HCT116 (cell line): ENCODE measurements at regions not wholly inside any gene's neighbourhood (a gene's known extent, or its start where the extent isn't known, plus 50 kb on each side); places are given as distances from the start of the nearest gene placed in this dataset.

Experiments used
- CBX3 ChIP-seq: IDR thresholded peaks from 2 replicates; pipeline ENCODE4 v1.6.1; 2012; ENCODE audit warnings: low read depth
- CEBPB ChIP-seq: IDR thresholded peaks from 2 replicates; pipeline ENCODE4 v1.6.1; 2012; ENCODE audit warnings: low read depth
- CTCF ChIP-seq, 3 experiments: fragments of 200-600 bp in 1 of 3; sonication (generic) in 1 of 3; IDR thresholded peaks in 2 of 3; conservative IDR thresholded peaks in 1 of 3; 2 replicates each; pipeline ENCODE4 v1.5.1; 2012 to 2017; ENCODE audit warnings: low read depth in 2 of 3, low read length in 2 of 3, antibody characterized with exemption in 1 of 3, borderline replicate concordance in 1 of 3, control low read depth in 1 of 3, mild to moderate bottlenecking in 1 of 3, mixed read lengths in 1 of 3, mixed run types in 1 of 3, moderate library complexity in 1 of 3; ENCODE audit not compliant: insufficient read depth in 1 of 3
- EGR1 ChIP-seq: IDR thresholded peaks from 2 replicates; pipeline ENCODE4 v1.6.1; 2012; ENCODE audit warnings: low read depth
- EZH2 ChIP-seq: fragments of 200-600 bp; sonication (generic); IDR thresholded peaks from 2 replicates; pipeline ENCODE4 v1.6.1; 2017; ENCODE audit warnings: antibody characterized with exemption, mixed run types
- FOSL1 ChIP-seq: IDR thresholded peaks from 2 replicates; pipeline ENCODE4 v1.6.1; 2012; ENCODE audit warnings: low read depth
- MAX ChIP-seq: IDR thresholded peaks from 2 replicates; pipeline ENCODE4 v1.6.1; 2012
- POLR2A ChIP-seq: IDR thresholded peaks from 2 replicates; pipeline ENCODE4 v1.7.0; 2011; ENCODE audit warnings: borderline replicate concordance; ENCODE audit not compliant: insufficient read depth, insufficient read length; ENCODE audit errors: extremely low read depth
- RAD21 ChIP-seq: IDR thresholded peaks from 2 replicates; pipeline ENCODE4 v1.6.1; 2012; ENCODE audit warnings: low read depth, mild to moderate bottlenecking
- SIN3A ChIP-seq: IDR thresholded peaks from 2 replicates; pipeline ENCODE4 v1.6.1; 2012; ENCODE audit warnings: low read depth
- SP1 ChIP-seq: IDR thresholded peaks from 2 replicates; pipeline ENCODE4 v1.6.1; 2012; ENCODE audit warnings: low read depth
- ZFX ChIP-seq: fragments of 450-650 bp; IDR thresholded peaks from 2 replicates; pipeline ENCODE4 v1.6.1; 2017
- TF ChIP-seq, protein P1 (sequence below): IDR thresholded peaks from 2 replicates; pipeline ENCODE4 v1.6.1; 2011; ENCODE audit warnings: mild to moderate bottlenecking, low read length, moderate library complexity; ENCODE audit not compliant: insufficient replicate concordance; ENCODE audit errors: extremely low read depth

DNA sequence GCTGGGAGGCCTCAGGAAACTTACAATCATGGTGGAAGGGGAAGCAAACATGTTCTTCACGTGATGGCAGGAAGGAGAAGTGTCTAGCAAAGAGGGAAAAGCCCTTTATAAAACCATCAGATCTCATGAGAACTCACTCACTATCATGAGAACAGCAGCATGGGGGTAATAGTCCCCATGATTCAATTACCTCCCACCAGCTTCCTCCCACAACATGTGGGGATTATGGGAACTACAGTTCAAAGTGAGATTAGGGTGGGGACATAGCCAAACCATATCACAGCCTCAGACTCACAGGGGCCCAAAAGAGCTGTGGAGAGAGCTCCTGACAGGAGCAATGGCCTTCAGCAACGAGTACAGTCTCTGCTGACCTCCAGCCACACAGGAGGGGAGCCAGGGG is 151.4 kb downstream of the GXYLT1 start:
- TF ChIP-seq SP1 (no peak), POLR2A (no peak), CTCF (IDR thresholded peaks at IDR 0.05 in 2 of 3, conservative IDR thresholded peaks at IDR 0.05 in 1 of 3; ENCODE audit: borderline replicate concordance in 1 of 3, insufficient read depth in 1 of 3, low read depth in 2 of 3, low read length in 2 of 3) (no peak), CEBPB (no peak), SIN3A (no peak), EZH2 (no peak), ZFX (no peak), MAX (no peak), FOSL1 (no peak), CBX3 (no peak), EGR1 (no peak), RAD21 (no peak)
- TF ChIP-seq, protein P1, sequence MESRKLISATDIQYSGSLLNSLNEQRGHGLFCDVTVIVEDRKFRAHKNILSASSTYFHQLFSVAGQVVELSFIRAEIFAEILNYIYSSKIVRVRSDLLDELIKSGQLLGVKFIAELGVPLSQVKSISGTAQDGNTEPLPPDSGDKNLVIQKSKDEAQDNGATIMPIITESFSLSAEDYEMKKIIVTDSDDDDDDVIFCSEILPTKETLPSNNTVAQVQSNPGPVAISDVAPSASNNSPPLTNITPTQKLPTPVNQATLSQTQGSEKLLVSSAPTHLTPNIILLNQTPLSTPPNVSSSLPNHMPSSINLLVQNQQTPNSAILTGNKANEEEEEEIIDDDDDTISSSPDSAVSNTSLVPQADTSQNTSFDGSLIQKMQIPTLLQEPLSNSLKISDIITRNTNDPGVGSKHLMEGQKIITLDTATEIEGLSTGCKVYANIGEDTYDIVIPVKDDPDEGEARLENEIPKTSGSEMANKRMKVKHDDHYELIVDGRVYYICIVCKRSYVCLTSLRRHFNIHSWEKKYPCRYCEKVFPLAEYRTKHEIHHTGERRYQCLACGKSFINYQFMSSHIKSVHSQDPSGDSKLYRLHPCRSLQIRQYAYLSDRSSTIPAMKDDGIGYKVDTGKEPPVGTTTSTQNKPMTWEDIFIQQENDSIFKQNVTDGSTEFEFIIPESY = no peak
